ENCODE measurements at regions not wholly inside any gene's neighbourhood (a gene's known extent, or its start where the extent isn't known, plus 50 kb on each side); places are given as distances from the start of the nearest gene placed in this dataset.
"Not testable (repeated sequence)": the region's sequence is repeated elsewhere in the genome, so short reads cannot be mapped to it uniquely, and the experiment has no call there.

DNA sequence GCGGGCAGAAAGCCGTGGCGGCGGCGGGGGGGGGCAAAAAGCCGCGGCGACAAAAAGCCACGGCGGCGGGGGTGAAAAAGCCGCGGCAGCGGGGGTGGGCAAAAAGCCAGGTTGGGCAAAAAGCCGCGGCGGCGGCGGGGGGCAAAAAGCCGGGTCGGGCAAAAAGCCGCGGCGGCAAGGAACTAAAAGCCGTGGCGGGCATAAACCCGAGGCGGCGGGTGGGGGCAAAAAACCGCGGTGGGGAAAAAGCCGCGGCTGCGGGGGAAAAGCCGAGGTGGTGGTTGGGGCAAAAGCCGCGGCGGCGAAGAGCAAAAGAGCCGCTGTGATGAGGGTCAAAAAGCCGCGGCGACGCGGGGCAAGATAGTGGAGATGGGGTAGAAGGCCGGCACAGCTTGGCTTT, 1834.2 kb downstream of the FOXD4L5 start:
- DNase-seq = peak; percentile 1

- DNase-seq = not testable (repeated sequence)
Observed at GRCh38 chr9:63425123-63425522, 1859.9 kb downstream of the FOXD4L5 start.

DNA sequence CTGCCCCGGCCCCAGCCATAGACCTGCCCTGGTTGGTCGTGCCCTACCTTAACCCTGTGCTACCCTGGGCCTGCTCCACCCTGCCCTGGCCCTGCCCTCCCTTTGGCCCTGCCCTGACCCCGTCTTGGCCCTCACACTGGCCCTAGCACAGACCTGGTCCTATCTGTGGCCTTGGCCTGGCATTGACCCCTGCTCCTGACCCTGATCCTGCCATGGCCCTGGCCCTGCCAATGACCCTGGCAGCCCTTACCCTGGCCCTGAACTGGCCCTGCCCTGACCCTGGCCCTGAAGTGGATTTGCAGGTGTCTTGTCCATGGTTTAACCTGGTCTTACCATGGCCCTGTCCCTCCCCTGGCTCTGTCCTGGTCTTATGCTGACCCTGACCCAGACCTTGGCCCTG, 1894.1 kb downstream of the FOXD4L5 start:
- not testable (repeated sequence) for DNase-seq

DNA sequence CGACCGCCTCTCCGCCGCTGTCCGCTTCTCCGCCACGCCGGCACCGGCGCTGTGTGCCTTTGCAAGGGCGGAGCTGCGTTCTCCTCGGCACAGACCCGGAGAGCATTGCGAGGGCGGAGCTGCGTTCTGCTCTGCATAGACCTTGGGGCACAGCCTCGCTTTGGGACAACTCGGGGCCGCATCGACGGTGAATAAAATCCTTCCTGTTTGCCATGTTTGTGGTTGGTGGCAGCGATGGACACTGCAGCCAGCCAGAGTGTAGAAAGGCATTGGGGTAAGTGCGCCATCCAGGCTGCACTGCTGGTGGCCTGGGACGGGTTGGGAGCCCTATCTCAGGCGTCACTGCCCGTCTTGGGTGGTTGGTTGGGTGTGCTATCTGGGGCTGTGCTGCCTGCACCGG, 1899.5 kb downstream of the FOXD4L5 start:
- DNase-seq = not testable (repeated sequence)

DNA sequence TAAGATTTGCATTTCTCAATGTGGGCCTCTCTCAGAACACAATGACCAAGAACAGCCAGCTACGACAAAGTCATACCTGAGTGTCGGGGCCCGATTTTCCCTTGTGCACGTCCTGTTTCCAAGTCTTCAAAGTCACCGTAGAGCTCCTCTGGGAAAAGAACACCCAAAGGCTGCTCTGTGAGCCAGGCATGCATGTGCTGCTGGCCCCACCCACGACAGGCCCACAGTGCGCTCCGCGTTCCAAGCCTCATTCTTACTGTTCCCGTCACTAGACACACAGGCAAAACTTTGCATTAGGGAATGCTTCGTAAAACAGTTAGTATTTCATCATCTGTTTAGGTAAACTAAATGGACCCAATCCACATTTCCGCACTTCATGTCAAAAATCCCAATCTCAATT, 1905.1 kb downstream of the FOXD4L5 start:
- DNase-seq = not testable (repeated sequence)

- DNase-seq = not testable (repeated sequence)
Observed at GRCh38 chr9:63354219-63354618, 1930.8 kb downstream of the FOXD4L5 start.

DNA sequence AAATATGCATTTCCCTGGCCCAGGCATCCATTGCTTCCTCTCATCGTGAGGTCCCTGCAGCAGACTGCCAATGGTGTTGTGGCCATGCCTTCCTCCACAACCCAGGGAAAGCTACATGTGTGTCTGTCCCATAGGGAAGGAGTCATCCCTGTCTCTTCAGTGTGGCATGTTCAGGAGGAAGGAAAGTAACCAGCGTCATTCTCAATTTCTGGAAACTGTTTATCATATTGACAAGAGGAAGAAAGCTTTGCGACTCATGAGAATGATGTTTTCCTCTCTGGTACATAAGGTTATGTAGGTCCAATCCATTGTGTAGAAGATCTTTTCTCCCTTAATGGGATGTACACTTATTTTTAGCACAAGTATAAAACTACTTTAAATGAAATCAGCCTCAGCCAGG, 1937.7 kb downstream of the FOXD4L5 start:
- DNase-seq = not testable (repeated sequence)

- peak; percentile 5 for DNase-seq
Observed at GRCh38 chr9:63346310-63347048, 1938.5 kb downstream of the FOXD4L5 start.

- not testable (repeated sequence) for DNase-seq
Observed at GRCh38 chr9:63344408-63344807, 1940.6 kb downstream of the FOXD4L5 start.

DNA sequence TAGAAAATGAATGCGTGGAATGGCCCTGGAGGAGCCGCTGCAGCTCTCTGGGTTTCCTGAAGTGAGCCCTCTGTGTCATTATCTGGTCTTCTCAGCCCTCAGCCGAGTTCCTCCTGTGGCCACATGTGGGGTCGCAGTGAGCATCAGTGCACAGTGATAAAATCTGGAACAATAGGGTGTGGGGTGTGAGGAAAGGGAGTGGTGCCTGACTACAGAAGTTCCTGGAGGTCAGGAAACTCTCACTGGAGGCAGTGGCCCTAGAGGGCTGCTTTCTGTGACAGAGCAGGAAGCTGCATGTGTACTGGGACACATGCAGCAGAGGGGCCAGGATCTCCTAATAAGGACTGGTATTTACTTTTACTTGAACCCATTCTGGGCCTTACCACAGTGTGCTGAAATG, 1942.5 kb downstream of the FOXD4L5 start:
- DNase-seq = not testable (repeated sequence)

DNA sequence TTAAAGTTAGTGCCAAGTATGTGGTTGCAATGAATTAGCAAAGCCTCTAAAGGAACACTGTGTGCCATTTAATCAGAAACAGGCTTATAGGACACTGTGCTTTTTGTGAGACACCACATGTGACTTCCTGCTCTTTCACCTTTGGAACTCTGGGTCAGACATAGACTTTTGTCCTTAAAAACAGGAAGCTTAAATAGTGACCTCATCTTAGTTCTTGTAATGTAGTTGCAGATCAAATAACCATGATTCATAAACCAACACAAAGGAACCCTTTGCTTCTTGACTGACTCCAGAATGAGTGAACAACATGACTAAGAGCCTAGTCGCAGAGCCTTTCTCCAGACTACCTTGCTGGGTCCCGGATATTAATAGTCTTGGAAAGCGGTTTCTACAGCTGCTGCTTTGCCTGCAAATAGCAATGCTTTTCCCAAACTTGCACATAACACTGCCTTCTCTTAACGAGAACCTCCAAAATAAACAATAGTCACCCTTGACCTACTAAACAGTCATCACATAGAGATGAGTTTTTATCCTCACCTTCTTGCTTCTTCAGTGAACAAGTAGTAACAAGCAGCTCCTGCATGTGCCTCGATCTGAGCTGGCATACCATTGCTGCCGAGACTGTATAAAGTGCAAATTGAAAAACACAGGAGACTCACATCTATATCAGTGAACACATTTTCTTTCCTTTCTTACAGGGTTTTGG, 1947.0 kb downstream of the FOXD4L5 start:
- DNase-seq = not testable (repeated sequence)

DNA sequence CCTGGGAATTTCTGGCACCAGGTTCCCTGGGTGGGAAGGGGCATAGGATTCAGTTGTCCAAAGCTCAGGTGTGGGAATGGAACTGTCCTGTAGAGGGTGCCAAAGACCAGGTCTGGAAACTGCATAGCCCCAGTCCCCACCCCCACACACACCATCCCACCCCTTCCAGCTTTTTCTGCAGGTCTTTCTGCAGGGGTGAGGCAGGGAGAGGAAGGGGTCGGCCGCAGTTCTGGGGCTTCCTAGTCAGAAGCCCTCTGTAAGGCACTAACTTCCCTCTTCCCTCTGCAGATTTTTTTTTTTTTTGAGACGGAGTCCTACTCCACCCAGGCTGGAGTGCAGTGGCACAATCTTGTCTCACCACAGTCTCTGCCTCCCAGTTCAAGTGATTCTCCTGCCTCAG, 1949.7 kb downstream of the FOXD4L5 start:
- not testable (repeated sequence) for DNase-seq

- not testable (repeated sequence) for DNase-seq
Observed at GRCh38 chr9:63334187-63334586, 1950.8 kb downstream of the FOXD4L5 start.

DNA sequence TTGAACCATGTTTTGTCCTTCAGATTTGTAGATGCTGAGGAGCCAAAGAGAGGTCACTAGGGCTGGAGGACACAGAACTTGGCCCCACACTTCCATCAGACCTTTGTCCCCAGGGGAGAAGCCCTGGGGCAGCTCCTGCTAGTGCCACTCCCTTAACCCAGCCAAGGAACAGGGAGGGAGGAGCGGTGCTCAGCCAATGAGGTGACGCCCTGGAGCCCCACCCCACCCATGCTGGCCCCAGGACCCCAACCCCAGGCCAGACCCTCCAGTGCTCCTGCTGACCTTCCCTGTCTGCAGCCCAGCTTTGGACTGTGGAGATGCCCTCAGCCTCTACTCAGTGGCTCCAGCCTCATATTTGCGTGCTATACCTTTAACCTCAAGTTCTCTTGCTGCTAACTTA, 1951.9 kb downstream of the FOXD4L5 start:
- DNase-seq = not testable (repeated sequence)

GRCh38 chr9:63328313-63328712, 1956.7 kb downstream of the FOXD4L5 start:
- not testable (repeated sequence) for DNase-seq

GRCh38 chr9:63327211-63327610, 1957.8 kb downstream of the FOXD4L5 start:
- DNase-seq = not testable (repeated sequence)

GRCh38 chr9:63326665-63327064, 1958.3 kb downstream of the FOXD4L5 start:
- not testable (repeated sequence) for DNase-seq

DNA sequence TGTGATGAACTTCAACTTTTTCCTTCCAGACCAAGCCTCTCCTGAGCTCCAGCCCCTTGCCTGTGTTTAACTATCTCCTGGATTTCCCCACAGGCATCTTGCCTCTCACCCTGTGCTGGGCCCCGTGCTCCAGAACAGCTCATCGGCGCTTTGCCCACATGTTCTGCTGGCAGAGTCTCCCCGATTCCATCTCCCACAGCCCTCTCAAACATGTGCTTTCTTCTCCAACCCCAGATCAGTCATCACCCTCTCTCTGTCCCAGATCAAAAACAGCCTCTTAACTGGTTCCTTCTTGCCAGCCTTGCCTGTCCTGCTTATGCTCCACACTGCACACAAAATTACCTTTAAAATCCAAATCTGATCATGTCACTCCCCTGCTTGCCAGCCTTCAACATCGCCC, 1959.3 kb downstream of the FOXD4L5 start:
- not testable (repeated sequence) for DNase-seq

DNA sequence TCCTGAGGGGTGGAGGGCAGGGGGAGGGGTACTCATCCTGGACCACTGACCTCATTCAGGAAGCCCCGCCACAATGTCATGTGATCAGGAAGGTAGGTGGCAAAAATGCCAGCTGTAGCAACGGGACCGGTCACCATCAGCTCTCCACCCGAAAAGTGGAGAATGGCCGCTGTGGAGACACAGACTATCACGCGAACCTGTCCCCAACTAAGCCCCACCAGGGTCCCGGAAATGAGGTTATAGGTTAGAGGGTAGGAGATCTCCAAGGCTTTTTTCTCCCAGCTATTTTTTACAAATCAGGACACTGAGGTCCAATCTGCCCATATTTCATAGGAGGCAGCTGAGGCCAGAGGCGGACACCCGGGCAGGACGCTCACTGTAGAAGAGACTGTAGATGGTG, 1966.9 kb downstream of the FOXD4L5 start:
- not testable (repeated sequence) for DNase-seq

DNA sequence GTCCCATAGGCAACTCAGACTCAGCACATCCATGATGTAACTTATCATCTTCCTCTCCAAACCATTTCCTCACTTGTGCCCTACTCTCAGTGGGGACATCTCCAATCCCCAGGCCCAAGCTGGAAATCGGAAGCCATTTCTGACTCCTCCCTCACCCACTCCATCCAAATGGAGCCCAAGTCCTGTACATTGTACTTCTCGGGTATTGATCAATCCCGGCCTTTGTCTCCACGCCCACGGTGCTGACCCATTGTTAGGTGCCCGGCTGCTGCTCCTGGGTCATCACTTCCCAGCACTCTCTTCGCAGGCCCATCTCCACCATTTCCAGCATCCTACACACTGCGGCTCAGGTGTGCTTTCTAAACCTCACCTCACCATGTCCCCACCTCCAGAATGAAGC, 1969.6 kb downstream of the FOXD4L5 start:
- DNase-seq = not testable (repeated sequence)

DNA sequence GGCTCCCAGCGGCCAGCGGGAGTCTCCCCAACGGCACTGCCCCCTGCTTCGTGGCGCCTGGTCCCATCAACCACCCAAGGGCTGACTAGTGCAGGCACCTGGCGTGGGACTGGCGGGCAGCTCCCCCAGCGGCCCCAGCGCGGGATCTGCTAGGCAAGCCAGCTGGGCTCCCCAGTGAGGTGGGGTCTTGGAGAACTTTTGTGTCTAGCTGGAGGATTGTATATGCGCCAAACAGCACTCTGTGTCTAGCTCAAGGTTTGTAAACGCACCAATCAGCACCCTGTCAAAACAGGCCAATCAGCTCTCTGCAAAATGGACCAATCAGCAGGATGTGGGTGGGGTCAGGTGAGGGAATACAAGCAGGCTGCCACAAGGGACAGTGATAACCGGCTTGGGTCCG, 1988.2 kb downstream of the FOXD4L5 start:
- DNase-seq = not testable (repeated sequence)

DNA sequence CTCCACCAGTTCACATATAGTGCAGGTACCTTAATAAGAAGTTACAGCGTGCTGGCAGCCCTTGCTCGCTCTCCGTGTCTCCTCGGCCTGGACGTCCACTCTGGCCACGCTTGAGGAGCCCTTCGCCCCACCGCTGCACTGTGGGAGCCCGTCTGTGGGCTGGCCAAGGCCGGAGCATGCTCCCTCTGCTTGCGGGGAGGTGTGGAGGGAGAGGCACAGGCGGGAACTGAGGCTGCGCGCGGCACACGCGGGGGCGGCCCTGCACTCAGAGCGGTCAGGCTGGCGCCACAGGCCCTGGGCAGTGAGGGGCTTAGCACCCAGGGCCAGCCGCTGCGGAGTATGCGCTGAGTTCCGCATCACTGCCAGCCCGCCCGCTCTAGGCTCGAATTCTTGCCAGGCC, 1988.6 kb downstream of the FOXD4L5 start:
- DNase-seq = not testable (repeated sequence)

GRCh38 chr9:63289971-63290370, 1995.0 kb downstream of the FOXD4L5 start:
- DNase-seq = not testable (repeated sequence)

Measured in CD4-positive, alpha-beta T cell treated with Interleukin-17A for 4 hours (primary cell).